GM18502 (cell line): ENCODE measurements at regions not wholly inside any gene's neighbourhood (a gene's known extent, or its start where the extent isn't known, plus 50 kb on each side); places are given as distances from the start of the nearest gene placed in this dataset.

Experiments used
- ATAC-seq: cut with Tn5 transposase; IDR thresholded peaks from one replicate; pipeline ENCODE4 v1.9.1; 2021; ENCODE audit warnings: mild to moderate bottlenecking; ENCODE audit not compliant: unreplicated experiment, poor library complexity

DNA sequence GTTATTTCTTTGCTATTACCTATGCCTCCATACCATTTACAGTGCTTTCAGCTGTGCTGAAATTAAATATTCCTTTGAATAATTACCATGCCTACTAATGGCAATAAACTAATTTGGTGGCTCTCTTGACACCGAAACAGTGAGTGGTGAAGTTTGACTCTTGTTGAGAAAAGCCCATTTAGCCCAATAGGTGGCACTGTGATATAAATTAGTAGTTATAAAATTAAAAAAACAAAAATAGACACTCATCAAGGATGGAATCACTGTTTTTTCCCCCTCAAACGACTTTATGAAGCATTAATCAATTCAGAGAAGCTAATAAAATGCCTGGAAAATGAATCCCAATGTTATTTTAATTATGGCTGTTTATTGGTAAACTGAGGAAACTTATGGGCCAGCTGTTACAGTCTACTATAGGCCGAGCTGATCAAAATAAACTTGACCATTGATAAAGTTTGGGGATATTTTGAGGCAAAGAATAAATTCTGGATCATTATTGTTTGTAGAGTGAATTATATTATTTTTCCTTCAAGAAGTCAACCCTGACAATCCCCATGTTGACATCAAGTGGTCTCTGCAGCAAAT lies 339.6 kb downstream of the TRIB2 start:
- ATAC-seq, result no peak

DNA sequence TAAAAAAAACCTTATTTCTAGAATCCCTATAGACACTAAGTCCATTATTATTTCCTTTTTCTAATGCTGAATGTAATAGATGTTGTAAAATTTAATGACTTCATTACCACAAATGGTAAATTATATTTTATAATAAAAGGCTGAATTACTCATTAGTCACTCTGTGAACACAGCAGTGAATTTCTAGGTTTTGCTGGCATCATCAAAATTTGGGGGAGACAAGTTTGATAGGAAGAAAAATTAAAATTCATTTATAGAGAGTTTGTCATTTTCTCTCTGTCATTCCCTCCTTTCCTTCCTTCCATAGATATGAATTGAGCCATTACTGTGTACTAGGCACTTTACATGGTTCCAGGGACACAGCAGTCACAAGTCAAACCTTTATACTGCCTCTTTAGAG lies 340.9 kb downstream of the TRIB2 start:
- no peak for ATAC-seq

DNA sequence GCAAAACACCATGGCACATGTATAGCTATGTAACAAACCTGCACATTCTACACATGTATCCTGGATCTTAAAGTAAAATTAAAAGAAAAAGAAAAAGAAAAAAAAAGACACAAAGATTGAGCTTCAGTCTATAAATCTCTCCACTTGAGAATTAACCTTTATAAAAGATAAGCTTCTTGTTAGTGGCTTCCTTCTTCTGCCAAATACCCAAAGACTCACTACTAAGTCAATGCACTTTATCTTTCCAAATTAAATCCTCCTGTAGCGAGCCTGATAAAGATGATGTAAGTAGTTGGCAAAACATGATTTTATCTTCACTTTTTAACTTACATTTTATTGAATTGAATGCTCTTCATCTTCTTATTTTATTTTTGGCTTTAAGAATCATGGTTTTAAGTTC lies 349.9 kb downstream of the TRIB2 start:
- no peak for ATAC-seq

DNA sequence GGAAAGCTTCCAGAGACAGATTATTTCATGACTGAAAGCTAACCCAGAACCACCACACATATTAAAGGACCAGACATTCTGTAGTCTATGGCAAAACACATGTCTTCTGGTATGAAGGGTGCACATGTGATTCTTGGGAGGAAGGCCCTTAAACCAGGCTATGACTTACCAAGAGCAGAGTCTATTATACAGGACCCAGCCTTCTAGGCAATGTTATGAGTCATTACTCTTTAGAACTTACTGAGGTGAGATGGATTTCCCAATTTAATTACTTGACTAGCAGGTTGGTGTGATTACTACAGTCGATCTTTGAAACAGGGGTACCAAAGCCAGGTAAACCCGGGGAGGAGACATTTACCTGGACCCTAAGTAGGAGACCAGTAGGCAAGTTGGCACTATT lies 350.8 kb downstream of the TRIB2 start:
- no peak for ATAC-seq

DNA sequence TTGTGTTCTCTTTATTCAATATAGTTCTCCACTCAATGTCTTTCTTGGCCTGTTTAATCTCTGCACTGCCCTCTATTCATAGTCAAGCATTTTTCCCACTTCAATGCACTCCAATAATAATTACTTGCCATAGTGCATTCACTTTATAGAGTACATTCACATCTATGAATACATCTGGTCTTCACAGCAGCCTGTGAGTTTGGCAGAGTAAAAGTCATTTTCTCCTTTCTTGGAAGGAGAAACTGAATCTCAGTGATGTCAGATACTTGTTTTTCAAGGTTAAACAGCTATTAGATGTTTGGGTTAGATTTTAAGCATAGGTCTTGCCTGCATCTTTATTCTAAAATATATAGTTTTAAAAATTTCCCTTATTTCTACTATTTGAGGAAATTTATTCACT lies 373.2 kb downstream of the TRIB2 start:
- no peak for ATAC-seq

DNA sequence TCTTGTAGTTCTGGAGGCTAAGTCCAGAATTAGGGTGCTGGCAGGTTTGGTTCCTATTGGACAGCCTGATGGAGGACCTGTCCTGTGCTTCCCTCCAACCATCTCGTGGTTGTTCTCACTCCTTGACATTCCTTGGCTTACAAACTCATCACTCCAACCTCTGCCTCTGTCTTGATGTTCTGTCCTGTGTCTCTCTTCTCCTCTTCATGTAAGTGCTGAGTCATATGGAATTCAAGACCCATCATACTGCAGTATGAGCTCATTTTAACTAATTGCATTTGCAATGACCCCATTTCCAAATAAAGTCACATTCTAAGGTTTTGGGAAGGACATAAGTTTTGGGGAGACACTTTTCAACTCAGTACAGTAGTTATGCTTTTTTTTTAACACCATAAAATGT lies 374.7 kb downstream of the TRIB2 start:
- no peak for ATAC-seq

DNA sequence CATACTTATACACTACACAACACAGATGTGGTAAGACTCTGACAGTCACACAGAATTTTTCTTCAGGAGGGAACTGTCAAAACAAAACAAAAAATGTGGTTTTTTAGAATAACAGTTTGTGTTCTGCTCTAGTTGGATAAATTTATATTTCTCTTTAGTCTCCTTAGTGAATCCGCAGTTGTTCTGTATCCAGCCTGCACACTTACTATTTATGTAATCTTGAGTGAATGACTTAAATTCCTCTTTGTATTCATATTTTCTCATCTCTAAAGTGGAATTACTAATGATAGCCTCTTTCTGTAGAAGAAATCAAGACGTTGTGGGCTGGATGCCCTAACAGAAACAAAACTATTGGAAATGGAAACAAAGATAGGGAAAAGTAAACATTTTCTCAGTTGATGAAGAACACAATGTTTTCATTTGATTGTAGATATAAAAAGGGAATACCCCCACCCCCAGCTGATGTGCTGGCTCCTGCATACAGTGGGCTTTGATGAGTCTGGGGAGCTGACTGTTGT lies 375.2 kb downstream of the TRIB2 start:
- ATAC-seq, result no peak

DNA sequence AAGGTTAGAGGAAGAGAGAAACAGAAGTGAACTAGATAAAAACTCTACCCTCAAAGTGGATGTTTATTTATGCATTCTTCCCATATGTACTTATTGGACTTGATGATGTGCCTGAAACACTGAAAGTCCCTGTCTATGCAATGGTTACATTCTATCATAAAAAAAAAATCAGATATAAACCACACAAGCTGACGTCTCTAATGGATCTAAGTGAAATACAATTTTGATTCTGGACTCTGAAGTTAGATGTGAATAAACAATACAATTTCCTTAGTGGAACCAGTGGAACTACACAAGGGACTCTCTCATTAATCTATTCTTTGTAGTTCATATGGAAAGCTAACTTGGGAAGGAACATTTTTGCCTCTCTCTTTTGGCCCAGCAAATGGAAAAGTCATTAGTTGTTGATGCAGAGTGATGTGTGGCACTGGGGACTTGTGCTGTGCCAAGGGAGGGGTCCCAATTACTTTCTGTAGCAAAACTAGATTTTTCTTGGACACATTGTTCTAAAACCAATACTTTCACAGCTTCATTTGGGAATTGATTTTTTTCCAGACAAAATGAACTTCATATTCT lies 376.8 kb downstream of the TRIB2 start:
- ATAC-seq, result no peak

DNA sequence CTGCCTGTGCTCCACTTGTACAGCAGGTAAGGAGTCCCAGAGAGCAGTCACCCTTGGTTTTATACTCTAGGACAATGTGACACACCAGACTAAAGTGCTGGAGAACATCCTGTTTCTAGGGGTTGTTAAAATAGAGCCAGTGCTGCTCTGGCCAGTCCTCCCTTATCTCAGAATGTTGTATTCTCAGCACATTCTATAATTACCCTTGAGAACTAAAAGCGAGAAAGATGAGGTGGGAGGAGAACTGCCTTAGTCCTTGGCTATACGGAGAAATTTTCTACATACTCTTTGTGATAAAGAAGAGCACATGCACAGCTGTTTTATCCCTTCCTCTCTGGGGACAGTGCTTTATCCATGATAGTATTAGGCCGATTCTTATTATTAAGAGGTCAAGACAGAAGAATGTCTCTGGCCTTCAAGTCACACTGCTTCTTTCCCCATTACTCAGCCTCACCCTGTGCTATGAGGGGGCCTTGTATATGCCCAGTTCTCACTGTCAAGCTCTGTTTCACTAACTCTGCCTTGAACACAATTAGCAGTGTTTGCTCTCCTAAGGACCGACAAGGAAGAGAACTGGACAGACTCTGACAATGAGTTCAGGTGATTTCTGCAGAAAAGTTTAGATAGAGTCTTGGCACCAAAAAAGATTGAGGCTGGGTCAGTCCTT lies 385.8 kb downstream of the TRIB2 start:
- no peak for ATAC-seq

DNA sequence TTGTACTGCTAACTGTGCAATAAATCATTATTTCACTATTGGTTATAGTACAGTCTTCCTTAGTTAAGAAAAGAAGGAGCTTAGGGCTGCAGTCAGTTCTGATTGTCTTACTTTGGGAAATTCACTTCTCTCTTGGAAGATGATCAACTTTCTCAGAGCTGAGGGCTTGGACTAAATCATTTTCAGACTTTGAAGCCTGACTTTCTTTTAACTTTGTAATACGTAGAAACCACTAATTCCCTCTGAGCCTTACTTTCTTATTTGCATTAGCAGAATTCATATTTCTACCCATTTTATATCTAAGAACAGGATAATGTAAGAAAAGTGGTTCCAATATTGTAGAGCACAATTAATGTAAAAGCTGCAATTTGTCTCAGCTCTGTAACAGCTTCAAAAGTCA lies 386.4 kb downstream of the TRIB2 start:
- ATAC-seq, result no peak

DNA sequence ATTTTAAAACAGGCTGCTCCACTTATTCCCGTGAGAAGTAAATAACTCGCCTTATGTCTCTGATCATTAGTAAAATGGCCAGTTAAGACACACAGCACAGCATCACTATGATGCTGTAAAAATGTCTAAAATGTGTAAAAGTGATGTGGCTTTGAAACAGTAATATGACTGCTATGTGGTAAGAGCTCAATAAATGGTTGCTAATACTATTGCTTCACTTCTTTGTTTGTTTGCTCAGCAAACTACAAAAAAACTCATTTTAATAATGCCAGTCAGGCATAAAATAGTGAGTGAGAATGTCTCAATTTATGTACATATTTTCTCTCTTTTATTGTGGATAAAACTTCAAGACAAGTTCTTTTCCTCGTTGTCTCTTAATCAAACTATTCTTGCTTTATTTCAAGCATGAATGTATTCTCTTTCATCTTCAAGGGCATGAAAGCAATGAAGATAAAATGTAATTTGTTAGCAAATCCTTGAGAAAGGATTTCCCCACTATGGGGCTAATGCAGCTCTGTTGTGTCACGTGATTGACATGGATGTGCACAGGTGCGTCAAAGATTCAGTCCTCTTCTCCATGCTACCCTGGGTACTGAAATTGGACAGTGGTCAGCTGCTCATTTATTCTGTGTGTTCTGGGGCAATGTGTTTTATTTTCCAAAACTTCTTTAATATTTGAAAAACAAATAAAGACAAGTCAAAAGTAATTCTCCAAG lies 387.2 kb downstream of the TRIB2 start:
- ATAC-seq, result no peak

DNA sequence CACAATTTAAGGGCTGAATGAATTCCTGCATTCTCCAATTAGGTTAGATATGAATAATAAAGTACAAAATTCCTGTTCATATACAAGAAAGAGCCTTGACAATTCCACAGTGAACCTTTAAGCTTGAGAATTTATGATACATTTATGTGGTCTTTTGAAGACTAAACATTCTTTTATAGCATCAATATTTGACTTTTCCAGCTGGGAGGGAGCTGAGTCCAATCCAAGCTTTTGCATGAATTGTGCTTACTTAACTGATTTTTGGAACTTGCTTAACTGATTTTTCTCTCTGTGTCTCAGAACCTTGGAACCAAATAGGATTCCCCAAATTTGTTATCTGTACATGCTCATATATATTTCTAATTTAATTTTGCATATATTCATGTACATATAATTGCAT lies 388.0 kb downstream of the TRIB2 start:
- no peak for ATAC-seq

DNA sequence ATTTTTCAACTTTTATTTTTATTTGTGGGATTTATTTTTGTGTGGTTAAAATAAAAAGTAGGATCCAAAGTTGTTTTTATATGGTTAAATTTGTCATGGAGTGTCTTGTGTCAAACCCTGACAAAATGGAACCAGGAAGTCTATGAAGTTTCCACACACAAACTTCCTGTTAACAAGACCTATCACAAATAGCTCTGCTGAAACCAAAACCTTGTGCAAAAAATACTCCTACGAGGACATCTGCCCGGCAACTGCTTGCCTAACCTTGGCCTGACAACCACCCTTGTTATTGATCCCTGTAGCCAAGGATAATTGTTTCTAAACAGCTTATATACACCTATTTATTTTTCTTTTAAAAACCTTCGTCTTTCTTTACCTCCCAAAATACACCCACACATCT lies 389.6 kb downstream of the TRIB2 start:
- ATAC-seq, result no peak

DNA sequence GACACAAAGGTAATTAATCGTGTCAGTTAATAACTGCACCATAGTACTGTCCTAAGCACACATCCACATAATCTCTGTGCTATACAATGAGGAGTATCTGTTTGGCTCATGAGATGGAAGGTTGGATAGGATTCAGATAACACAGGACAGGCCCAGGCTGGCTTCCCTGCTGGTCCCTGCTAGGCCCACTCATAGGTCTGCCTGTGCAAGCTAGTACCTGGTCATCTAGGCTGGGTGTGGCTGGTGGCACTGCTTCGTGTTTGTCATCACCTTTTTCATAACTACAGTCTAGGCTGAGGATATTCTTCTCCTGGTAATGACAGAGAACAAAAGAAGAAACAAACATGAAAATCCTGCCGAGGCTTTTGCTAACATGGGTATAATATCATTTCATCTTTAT lies 392.8 kb downstream of the TRIB2 start:
- no peak for ATAC-seq

DNA sequence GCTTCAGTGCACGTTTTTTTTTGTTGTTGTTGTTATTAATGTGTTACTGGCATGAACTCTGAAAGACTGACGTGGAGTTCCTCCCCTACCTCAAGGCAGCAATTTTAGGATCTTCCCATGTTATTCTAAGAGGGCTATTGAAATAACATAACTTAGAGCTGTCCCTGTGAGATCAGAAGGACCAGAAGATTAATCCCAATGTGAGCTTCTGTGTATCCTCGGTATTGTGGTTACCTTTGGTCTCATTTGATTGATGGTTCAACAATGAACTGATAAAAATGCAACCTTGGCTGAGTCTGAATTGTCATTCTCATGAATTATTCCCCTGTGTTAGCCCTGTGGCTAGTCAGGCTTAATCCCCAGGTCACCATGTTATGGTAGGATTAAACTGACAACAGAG lies 394.1 kb downstream of the TRIB2 start:
- ATAC-seq, result no peak

DNA sequence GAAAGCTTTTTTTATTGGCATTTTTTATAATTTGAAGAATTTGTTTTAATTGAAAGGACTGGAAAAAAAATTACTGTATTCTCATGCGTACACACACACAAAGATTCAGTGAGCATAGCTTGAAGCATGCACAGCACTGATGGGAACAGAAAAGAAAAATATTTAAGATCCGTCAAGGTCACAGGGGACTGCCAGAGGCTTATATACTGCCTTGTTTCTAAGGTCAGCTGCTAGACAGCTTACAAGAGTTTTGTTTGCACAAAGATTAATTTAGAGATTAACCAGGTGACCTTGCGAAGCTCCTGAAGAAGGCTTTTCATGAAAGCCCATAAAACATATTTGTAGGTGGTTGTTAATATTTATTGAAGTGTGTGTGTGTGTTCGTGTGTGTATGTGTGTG lies 396.3 kb downstream of the TRIB2 start:
- ATAC-seq, result no peak

DNA sequence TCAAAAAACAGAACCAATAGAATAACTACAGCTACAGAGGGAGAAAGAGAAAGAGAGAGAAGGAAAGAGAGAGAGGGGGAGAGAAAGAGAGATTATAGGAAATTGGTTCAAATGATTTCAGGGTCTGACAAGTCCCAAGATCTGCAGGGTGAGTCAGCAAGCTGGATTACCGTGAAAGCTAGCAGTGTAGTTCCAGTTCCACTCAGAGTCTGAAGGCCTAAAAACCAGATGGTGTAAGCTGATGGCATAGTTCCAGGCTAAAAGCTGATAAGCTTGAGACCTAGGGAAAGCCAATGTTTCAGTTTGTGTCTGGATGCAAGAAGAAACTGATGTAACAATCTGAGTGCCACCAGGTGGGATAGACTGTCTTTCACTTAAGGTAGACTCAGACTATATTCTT lies 397.7 kb downstream of the TRIB2 start:
- ATAC-seq, result no peak

DNA sequence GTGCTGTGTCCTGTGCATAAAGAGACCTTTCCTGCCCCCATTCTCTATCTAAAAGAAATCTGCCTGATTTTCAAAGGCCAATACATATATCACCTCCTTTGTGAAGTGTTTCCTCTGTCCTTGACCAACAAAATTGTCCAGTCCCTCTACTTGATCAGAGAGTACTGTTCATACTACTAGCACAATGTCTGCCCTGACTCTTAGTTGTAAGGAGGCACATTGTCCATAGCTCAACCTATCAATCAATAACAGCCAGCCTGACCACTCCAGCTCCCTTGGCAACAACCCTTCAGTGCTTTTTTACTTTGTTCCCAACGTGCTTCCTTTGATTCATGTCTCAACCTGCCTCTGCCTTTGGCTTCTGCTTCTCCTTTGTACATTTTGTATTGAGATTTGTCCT lies 398.9 kb downstream of the TRIB2 start:
- ATAC-seq, result no peak

DNA sequence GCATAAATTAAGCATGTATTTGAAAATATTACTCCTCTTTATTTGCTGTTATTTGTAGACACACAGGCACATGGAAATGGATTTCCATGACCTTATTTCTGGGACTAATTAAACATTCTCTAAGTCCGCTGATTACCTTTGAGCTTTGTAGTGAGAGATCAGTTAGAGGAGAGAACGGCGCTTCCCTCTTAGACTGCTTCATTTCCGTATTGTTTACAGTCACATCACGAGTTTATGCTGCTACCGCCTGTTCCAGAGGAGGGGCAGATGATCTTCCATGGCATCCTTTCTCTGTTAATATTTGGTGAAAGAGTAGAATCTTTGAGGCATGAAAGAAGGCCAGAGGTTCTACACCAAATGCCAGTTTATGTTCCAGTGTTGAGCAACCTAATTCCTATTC lies 404.4 kb downstream of the TRIB2 start:
- no peak for ATAC-seq

DNA sequence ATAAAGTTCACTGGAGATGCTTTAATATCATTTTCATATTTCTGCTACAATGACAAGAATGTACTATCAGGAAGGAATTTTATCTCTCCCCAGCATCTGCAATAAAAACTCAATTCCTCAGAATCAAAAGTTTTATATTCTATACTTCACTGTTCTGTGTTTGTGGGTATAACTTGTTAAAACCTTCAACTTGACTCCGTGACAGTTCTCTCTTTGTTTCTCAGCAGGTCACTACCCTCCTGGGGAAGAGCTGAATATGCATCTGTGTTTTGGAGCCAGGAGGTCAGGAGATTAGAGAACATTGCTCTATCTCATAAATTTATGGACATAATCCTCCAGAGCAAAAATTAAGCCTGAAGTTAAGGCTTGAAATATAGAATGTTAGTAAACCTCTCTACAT lies 411.4 kb downstream of the TRIB2 start:
- no peak for ATAC-seq

DNA sequence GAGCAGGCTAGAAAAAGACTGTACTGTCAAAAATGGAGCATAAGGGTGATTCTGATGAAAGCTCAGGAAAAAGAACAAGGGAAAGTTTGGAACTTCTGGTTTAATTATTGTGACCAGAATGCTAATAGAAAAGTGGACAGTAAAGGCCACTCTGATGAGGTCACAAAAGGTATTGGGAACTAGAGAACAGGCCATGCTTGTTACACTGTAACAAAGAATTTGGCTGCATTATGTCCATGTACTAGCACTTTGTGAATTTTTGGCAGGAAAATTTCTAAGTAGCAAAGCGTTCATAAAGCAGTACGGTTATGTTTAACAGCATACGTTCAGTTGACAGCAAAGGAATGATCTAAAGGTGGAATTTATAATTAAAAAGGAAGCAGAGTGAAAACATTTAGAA lies 418.6 kb downstream of the TRIB2 start:
- no peak for ATAC-seq
